HepG2 (cell line): ENCODE measurements at regions not wholly inside any gene's neighbourhood (a gene's known extent, or its start where the extent isn't known, plus 50 kb on each side); places are given as distances from the start of the nearest gene placed in this dataset.

Source experiments
- HDAC2 ChIP-seq: sonication (generic); formaldehyde crosslinking; IDR thresholded peaks from 2 replicates; pipeline ENCODE4 v1.4.0; 2020; ENCODE audit warnings: missing genetic modification reagents
- MED1 ChIP-seq: sonication (generic); formaldehyde crosslinking; IDR thresholded peaks from 2 replicates; pipeline ENCODE4 v1.4.0; 2020; ENCODE audit warnings: missing genetic modification reagents
- ZNF562 ChIP-seq: sonication (generic); formaldehyde crosslinking; IDR thresholded peaks from 2 replicates; pipeline ENCODE4 v1.8.0; 2022; ENCODE audit warnings: missing genetic modification reagents, borderline replicate concordance

- TF ChIP-seq MED1 (CRISPR knock-in tag), result no peak
- no peak for TF ChIP-seq HDAC2 (CRISPR knock-in tag)
- no peak for TF ChIP-seq ZNF562 (CRISPR knock-in tag)
Measured at GRCh38 chr7:24395512-24395911, 111.5 kb downstream of the NPY start.
